Right cardiac atrium (tissue), 5 donors: ENCODE measurements at regions not wholly inside any gene's neighbourhood (a gene's known extent, or its start where the extent isn't known, plus 50 kb on each side); places are given as distances from the start of the nearest gene placed in this dataset.

ENCODE experiments used
- ATAC-seq, 2 donors: fragments of 200-7000 bp; cut with Tn5 transposase; one replicate each; pipeline versions ENCODE4 v1.8.0 to v1.9.1; 2020; ENCODE audit warnings: moderate library complexity in 2 of 2, mild to moderate bottlenecking in 1 of 2
- DNase-seq, 3 donors: peaks; one replicate each; pipeline ENCODE4 v3.0.0-alpha.2; 2020
- H3K27ac ChIP-seq: one replicate; pipeline ENCODE4 v1.5.1; 2013; ENCODE audit warnings: mild to moderate bottlenecking, low read length, control low read depth, moderate library complexity
- H3K27me3 ChIP-seq: one replicate; pipeline ENCODE4 v1.6.1; 2013; ENCODE audit not compliant: control insufficient read depth, insufficient read depth
- H3K4me1 ChIP-seq: one replicate; pipeline ENCODE4 v1.6.1; 2013; ENCODE audit warnings: low read length; ENCODE audit not compliant: control insufficient read depth, insufficient read depth
- H3K4me3 ChIP-seq: one replicate; pipeline ENCODE4 v1.5.1; 2013; ENCODE audit warnings: low read length, control low read depth
- H3K9me3 ChIP-seq: one replicate; pipeline ENCODE4 v1.6.1; 2013; ENCODE audit warnings: low read length; ENCODE audit not compliant: control insufficient read depth
- WGBS: extraction: QIAGEN DNeasy Blood & Tissue Kit; methylation state at CpG from one replicate; pipeline ENCODE4 v1.1.7; 2013; 5-methylcytosine and 5-hydroxymethylcytosine counted together
- intact Hi-C, 4 donors: fragments of 100-400 bp; cut with DNase I; formaldehyde crosslinking; loops; one replicate each; pipeline versions ENCODE4 v1.11.0 to v1.14.0; 2022 to 2023
- donor health status: healthy with polysubstance abuse.
- donor health status: DM: no; HTN: yes; CAD: no.
- donor health status: DM: no; HTN: no; CAD: no.
- donor health status: DM: no; HTN: yes; CAD: no; lungs with severe emphysema.
- donor health status: DM: yes; HTN: yes; CAD: no.

DNA sequence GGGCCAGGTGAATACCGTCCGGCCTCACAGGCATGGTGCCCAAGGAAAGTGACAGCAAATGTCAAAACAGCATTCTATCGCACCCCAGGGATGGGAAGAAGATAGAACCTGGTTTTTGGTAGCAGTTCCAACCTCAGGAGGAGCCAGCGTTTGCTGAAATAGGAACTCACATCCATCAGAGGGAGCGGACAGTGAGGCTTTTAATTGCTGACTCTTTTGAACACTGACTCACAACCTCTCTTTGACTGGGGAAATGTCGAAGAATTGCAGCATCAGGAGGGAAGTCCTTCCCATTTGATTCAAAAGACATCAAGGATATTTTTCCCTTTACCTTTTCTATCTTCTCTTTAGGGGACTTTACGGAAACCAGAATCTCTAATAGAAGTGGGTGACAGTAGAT, 114.2 kb downstream of the UNC5CL start:
- ATAC-seq (no peak), DNase-seq (no peak)
- Histone ChIP-seq H3K27me3 (no peaks in the 10 kb centered on the region), H3K4me1 (peaks cover 8% of the 10 kb centered on the region), H3K9me3 (no peaks in the 10 kb centered on the region), H3K27ac (no peak overlapping the region), H3K4me3 (no peak overlapping the region)
- intact Hi-C loops: no loop called here
- 75% methylated on average over 7 of the region's 7 CpGs for WGBS

DNA sequence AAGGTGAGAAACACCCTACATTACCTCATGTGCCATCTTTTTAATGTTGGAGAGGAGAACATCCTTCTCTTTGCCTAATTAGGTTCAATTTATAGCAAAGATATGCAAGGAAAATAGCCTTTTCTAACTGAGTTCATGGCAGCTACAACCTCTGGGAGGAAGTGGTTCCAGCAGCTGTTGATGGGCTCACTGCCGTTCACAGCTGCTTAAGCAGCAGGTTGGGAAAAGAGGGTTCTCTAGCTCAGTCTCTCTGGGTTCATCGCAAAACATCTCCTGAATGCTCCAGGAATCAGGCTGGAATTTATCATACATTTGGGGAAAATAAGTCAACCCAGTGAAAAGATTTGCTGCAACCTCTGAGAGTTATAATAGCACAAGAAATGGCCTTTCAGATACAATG, 115.1 kb downstream of the UNC5CL start:
- no peaks in the 10 kb centered on the region for H3K27me3 ChIP-seq
- no peak for ATAC-seq
- H3K27ac ChIP-seq: no peak overlapping the region
- H3K4me3 ChIP-seq: no peak overlapping the region
- WGBS: 85% methylated on average over 2 of the region's 2 CpGs
- no peak for DNase-seq
- intact Hi-C loops: no loop called here
- H3K4me1 ChIP-seq: peaks cover 6% of the 10 kb centered on the region
- H3K9me3 ChIP-seq: no peaks in the 10 kb centered on the region

DNA sequence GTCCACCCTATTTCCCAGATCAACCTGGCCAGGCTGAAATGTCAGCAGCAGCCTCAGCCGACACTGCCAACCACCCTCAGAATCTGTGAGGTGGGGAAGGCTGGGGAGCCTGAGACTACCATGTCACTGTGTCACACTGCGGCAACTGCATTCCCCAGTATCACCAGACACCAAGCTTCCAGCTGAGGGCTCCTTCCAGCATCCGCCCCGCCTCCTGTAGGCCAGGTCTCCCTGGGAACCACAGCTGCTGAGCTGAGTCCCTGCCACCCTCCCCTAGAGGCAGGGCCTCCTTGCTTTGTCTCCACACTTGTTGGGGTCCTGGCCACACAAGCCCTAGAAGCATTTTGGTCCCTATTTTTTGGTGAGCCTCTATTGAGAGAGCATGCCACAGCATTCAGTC, 115.7 kb downstream of the UNC5CL start:
- WGBS: 80% methylated on average over 4 of the region's 4 CpGs
- Histone ChIP-seq H3K4me1 (peaks cover 3% of the 10 kb centered on the region), H3K9me3 (no peaks in the 10 kb centered on the region), H3K27me3 (no peaks in the 10 kb centered on the region), H3K27ac (no peak overlapping the region), H3K4me3 (no peak overlapping the region)
- intact Hi-C loops: no loop called here
- DNase-seq: no peak
- ATAC-seq: peak in 1 of 2 donors; percentile 11

DNA sequence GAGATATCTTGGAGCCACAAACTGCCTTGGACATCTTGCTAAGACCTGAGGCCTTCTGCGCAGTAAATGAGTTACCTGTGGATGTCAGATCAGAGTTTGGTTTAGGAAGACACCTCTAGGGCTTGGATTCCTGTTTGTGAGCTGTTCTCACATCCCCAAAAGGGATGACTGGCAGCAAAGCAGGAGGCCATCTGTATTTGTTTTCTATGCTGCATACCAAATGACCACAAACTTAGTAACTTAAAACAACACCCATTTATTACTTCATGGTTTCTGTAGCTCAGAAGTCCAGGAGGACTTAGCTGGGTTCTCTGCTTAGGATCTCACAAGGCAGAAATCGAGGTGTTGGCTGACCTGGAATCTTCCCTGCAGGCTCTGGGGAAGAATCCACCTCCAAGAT, 116.7 kb downstream of the UNC5CL start:
- 81% methylated on average over 2 of the region's 2 CpGs for WGBS
- intact Hi-C loops: no loop called here

DNA sequence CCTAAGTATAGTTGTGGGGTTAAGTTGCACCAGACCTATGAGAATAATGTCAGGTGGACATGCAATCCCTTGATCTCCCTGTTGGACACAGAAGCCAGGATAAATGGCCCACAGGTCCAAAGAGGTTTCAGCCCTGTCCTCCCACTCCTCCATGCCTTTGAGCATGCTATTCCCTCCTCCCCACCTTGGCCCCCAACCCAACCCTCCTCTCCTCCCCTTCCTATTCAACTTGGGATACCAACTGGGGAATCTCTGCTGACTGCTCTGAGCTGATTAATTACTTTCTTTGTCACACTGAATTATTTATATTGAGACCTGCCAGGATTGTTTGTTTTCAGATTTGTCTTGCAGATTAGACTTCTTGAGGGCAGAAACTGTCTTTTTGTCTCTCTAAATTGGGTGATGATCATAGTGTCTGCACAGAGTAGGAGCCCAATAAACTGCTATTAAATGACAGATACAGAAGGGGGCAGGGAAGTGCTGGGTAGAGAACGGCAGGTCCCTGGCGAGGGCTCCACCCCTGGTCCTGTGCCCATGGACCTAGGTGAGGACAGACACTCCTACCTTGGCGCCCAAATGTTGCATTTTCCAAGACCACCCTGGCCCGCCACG, 120.9 kb downstream of the UNC5CL start:
- no peaks in the 10 kb centered on the region for H3K4me1 ChIP-seq
- DNase-seq: no peak
- ATAC-seq: no peak
- WGBS: 77% methylated on average over 5 of the region's 5 CpGs
- intact Hi-C loops: no loop called here
- H3K9me3 ChIP-seq: no peaks in the 10 kb centered on the region
- no peak overlapping the region for H3K4me3 ChIP-seq
- no peak overlapping the region for H3K27ac ChIP-seq
- no peaks in the 10 kb centered on the region for H3K27me3 ChIP-seq

More for the DNA sequence above, 116.7 kb downstream of the UNC5CL start:
- ATAC-seq (no peak), DNase-seq (no peak)
- no peak overlapping the region for H3K4me3 ChIP-seq
- H3K4me1 ChIP-seq: no peaks in the 10 kb centered on the region
- H3K9me3 ChIP-seq: no peaks in the 10 kb centered on the region
- no peaks in the 10 kb centered on the region for H3K27me3 ChIP-seq
- no peak overlapping the region for H3K27ac ChIP-seq

DNA sequence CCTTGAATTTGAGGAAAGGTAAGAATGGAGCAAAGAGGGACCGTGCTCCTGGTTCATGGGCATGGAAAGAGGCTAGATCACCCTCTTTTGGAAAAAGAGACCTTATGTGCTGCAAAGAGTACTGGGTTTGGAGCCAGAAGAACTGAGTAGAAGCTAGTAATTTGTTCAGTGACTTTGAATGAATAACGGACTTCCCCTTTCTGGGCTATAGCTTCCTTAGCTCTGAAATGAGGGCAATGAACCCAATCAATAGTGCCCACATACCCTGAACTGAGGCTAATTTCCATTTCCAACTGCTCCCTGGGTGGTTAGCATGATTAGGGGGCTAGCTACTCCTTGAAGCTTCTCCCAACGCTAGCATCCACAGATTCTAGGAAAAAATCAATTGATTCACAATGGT, 121.4 kb downstream of the UNC5CL start:
- no peak overlapping the region for H3K27ac ChIP-seq
- DNase-seq (no peak), ATAC-seq (no peak)
- no peak overlapping the region for H3K4me3 ChIP-seq
- no peaks in the 10 kb centered on the region for H3K27me3 ChIP-seq
- no peaks in the 10 kb centered on the region for H3K4me1 ChIP-seq
- 86% methylated on average over 3 of the region's 3 CpGs for WGBS
- no peaks in the 10 kb centered on the region for H3K9me3 ChIP-seq
- intact Hi-C loops: no loop called here

DNA sequence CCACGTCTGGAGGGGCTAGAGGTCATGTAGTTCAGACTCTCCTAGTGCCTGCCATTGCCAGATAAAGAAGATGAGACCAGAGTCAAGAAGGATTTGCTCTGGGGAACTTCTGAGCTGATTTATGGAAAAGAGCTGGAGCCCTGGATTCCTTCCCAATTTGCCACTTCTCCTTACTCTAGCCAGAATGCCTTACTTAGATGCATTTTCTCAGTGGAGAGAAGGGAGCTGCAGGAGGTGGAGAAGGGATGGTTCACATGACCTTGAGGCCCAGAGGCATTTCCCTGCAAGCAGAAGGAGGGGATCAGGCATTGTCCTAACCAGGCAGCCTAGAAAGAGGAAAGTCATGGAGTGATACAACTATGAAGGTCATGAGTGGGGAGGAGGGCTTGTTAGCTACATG, 122.2 kb downstream of the UNC5CL start:
- DNase-seq: no peak
- no peaks in the 10 kb centered on the region for H3K27me3 ChIP-seq
- H3K27ac ChIP-seq: no peak overlapping the region
- intact Hi-C loops: no loop called here
- H3K4me3 ChIP-seq: no peak overlapping the region
- ATAC-seq: no peak
- WGBS: 35% methylated on average over 1 of the region's 1 CpG
- no peaks in the 10 kb centered on the region for H3K4me1 ChIP-seq
- H3K9me3 ChIP-seq: no peaks in the 10 kb centered on the region

DNA sequence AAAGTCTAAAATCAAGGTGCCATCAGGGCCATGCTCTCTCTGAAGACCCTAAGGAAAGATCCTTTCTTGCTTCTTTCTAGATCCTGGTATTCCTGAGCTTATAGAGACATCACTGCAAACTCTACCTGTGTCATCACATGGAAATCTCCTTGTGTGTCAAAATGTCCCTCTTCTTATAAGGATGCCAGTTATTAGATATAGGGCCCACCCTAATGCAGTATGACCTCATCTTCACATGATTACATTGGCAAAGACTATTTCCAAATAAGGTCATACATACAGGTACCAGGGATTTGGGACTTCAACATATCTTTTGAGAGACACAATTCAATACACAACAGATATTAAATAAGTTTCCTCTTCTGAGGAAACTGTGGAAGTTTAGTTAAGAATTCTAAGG, 123.9 kb downstream of the UNC5CL start:
- H3K4me1 ChIP-seq: no peaks in the 10 kb centered on the region
- no peaks in the 10 kb centered on the region for H3K9me3 ChIP-seq
- H3K27ac ChIP-seq: no peak overlapping the region
- no peak for DNase-seq
- H3K27me3 ChIP-seq: no peaks in the 10 kb centered on the region
- H3K4me3 ChIP-seq: no peak overlapping the region
- intact Hi-C loops: no loop called here
- ATAC-seq: no peak

DNA sequence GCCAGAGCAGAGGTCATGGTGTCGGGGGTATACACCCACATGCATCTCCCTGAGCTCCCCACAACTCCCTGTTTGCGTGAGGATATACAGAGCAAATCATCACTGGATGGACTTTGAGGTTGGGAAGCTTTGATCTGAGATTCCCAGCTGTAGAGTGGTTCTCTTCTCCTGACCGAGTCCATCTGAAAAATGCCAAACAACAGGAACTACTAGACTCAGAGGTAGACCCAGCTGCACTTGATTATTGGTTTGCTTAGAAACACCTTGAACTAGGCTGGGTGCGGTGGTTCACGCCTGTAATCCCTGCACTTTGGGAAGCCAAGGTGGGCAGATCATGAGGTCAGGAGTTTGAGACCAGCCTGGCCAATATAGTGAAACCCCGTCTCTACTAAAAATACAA, 125.0 kb downstream of the UNC5CL start:
- no peaks in the 10 kb centered on the region for H3K9me3 ChIP-seq
- H3K27me3 ChIP-seq: no peaks in the 10 kb centered on the region
- H3K4me3 ChIP-seq: no peak overlapping the region
- WGBS: 85% methylated on average over 6 of the region's 6 CpGs
- intact Hi-C loops: no loop called here
- ATAC-seq: no peak
- no peak for DNase-seq
- H3K4me1 ChIP-seq: no peaks in the 10 kb centered on the region
- no peak overlapping the region for H3K27ac ChIP-seq

DNA sequence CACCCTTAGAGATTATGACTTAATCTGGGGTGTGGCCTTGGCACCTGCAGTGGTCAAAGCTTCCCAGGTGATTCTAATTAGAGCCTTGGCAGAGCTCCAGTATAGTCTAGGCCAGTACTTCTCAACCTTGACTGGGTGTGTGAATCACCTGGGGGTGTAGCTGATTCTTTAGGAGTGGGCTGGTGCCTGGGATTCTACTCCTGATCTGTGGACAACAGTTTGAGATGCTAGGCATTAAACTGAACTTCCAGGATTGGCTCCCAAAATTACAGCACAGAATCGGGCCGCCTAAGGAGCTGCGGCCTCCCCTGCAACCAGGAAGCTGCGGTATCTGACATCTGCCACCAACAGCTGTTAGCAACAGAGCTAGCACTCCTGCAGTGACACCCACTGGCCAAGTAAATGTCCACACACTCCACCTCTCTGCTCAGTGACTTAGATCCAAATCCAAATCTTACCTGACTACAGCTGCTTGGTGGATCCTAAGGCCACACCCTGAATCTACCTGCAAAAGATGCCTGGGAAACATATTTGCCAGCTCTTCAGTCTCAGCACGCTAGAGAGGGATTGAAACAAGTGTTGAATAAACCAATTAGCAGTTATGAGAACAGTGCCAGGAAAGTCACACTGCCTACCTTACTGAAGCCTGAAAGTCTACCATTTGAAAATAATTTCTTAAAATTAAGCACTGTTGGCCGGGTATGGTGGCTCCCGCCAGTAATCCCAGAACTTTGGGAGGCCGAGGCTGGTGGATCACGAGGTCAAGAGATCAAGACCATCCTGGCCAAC, 126.7 kb downstream of the UNC5CL start:
- intact Hi-C loops: no loop called here
- H3K4me3 ChIP-seq: no peak overlapping the region
- no peaks in the 10 kb centered on the region for H3K9me3 ChIP-seq
- peak; percentile 27 to 69 (median 67) for DNase-seq
- H3K27me3 ChIP-seq: no peaks in the 10 kb centered on the region
- WGBS: 52% methylated on average over 9 of the region's 9 CpGs
- H3K4me1 ChIP-seq: peaks cover 4% of the 10 kb centered on the region
- ATAC-seq: peak; percentile 92 to 93
- H3K27ac ChIP-seq: no peak overlapping the region

DNA sequence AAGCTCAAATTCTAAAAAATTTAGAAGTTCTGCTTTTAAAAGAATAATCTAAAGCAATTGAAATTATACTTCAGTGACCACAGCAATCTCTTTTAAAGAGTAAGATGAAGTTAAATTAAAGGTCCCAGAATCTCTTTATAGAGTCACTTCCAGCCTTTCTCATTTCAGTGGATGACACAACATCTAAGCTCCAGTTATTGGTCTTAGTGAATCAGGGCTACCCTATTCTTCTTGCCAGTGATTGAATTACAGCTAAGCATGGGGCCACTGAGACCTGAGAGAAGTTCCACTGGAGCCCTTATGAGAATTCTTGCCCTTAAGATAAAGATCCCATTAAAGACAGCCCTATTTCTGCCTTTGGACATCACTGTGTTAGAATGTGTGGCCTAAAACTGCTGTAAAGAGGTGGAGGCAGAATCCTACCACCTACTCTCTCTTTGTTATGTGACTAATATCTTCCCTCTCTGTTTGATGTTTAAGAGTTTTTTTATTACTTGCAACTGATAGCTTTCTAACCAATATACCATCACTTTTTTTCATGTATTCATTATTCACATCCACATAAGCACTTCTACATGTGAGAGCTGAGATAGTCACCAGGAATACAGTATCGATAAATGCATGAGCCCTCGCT, 128.6 kb downstream of the UNC5CL start:
- Histone ChIP-seq H3K9me3 (no peaks in the 10 kb centered on the region), H3K27ac (no peak overlapping the region), H3K4me3 (no peak overlapping the region), H3K27me3 (no peaks in the 10 kb centered on the region), H3K4me1 (peaks cover 6% of the 10 kb centered on the region)
- intact Hi-C loops: no loop called here
- WGBS: 97% methylated on average over 2 of the region's 2 CpGs
- ATAC-seq: no peak
- no peak for DNase-seq
